NCI-H128 (cell line): ENCODE measurements at regions not wholly inside any gene's neighbourhood (a gene's known extent, or its start where the extent isn't known, plus 50 kb on each side); places are given as distances from the start of the nearest gene placed in this dataset.
"Not testable (repeated sequence)": the region's sequence is repeated elsewhere in the genome, so short reads cannot be mapped to it uniquely, and the experiment has no call there.

Experiments used
- DNase-seq: peaks from one replicate; lab custom pipeline; 2025; ENCODE audit not compliant: unreplicated experiment; lab: John Stamatoyannopoulos, UW

- no peak for DNase-seq
Measured at GRCh38 chr3:28575746-28576613, 227.4 kb upstream of the AZI2 start.

GRCh38 chr3:28576614-28577200 lies 228.1 kb upstream of the AZI2 start:
- DNase-seq: no peak

DNA sequence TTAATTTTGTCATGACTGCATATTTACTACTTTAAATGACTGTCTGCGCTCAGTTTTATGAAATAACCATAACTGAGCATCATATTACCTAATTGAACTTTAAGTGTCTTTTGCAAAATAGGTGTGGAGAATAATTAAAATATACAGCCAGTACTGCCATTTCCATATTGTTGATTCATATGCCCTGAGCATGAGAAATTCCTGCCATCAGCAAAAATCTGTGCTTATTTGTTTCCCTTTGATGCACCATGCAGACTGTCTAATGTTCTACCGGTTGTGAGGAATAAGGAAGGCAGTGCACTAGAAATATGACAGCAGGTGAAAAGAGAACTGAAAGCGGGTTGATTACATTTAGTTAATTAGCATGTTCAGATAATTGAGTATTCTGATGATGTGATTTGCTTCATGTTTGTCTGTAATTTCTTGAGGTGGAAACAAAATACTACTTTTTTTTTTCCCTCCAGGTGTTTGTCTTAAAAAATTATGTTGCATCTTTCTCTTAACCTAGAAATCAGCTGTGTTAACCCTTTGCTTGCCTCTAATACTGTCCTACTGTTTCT lies 229.4 kb upstream of the AZI2 start:
- no peak for DNase-seq

- DNase-seq: no peak
Measured at GRCh38 chr3:28586325-28586724, 237.7 kb upstream of the AZI2 start.

DNA sequence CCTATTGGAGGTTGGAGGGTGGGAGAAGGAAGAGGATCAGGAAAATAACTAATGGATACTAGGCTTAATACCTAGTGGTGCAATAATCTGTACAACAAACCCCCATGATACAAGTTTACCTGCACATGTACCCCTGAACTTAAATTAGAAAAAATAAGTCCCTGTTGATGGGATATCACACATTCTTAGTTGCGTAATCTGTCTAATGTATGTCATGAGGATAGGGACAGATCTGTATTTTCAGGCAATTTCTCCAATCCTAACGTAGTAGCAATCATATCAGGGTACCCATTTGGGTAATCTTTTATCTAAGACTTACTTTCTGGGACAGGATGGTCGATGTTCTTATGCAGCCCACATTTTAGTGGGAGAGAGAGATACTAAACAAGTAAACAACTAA lies 239.1 kb upstream of the AZI2 start:
- no peak for DNase-seq

GRCh38 chr3:28590216-28590615 lies 241.6 kb upstream of the AZI2 start:
- DNase-seq: no peak

DNA sequence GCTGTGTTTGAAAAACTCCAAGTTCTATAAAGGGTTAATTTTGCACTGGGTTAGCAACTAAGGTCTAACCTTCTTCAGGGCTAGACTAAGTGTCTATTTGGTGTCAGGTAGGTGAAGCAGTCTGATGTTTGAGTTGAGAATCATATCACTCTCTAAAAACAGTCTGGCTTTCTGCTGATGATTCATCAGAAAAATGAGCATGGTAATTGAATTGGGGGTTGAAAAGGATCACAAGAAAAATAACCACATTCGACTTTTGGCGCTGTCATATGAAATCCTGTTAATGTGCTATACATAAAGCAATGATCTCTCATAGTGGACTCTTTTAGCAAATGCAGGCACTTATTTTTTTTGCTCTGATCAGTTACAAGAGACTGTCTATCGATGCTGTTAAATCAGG lies 242.2 kb upstream of the AZI2 start:
- no peak for DNase-seq

- no peak for DNase-seq
Measured at GRCh38 chr3:28595372-28595771, 246.7 kb upstream of the AZI2 start.

GRCh38 chr3:28597452-28597851 lies 248.8 kb upstream of the AZI2 start:
- no peak for DNase-seq

DNA sequence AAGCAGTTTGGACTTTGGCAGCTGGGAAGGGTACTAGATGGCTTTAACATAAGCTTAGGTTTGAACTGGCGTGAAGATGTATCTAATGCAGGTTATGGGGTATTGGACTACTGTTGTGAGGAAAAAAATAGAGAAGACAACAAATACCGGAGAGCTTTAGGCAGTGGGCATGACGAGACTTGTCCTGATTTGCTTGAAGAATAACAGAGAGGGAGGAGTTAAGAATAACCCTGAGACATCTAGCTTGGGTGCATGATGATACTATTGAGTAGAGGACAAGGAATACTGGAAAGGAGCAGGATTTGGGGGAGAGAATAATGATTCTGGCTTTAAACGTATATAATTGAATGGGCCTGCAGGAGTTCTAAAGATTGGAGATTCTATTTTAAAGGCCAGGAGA lies 249.5 kb upstream of the AZI2 start:
- DNase-seq: no peak

DNA sequence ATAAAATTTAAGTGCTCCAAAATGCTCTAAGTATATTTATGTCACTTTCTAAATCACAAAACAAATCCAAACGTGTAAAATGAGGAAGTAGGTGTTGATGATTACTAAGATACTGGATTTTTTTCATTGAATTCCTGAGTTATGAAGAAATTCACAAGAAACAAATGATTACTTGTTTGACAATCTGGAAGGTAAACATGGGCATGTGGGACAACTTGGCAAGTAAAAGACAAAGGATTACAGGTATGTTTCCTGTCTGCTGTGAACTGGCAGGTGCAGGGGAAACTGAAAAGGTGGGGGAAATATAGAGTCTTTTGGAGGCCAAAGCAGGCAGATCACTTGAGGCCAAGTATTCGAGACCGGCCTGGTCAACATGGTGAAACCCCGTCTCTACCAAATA lies 252.7 kb upstream of the AZI2 start:
- no peak for DNase-seq

GRCh38 chr3:28606283-28606682 lies 257.7 kb upstream of the AZI2 start:
- DNase-seq: no peak

- DNase-seq: no peak
Measured at GRCh38 chr3:28612232-28612631, 263.6 kb upstream of the AZI2 start.

GRCh38 chr3:28613511-28614106 lies 265.0 kb upstream of the AZI2 start:
- DNase-seq: no peak

DNA sequence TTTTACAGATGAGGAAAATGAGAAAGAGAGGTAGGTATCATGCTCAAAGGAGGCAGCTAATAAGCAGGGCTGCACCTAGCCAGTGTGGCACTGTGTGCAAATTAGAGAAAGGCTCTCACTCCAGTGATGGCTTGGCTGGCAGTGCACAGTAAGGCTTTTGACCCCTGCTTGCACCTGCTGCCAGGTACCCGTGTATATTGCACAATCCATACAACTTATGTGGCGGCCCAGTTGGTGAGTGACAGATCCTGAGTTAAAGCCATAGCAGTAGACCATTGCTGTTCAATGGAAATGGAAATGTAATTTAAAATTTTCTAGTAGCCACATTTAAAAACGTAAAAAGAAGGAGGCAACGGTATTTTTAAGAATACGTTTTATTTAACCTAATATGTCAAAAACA lies 266.4 kb upstream of the AZI2 start:
- no peak for DNase-seq

DNA sequence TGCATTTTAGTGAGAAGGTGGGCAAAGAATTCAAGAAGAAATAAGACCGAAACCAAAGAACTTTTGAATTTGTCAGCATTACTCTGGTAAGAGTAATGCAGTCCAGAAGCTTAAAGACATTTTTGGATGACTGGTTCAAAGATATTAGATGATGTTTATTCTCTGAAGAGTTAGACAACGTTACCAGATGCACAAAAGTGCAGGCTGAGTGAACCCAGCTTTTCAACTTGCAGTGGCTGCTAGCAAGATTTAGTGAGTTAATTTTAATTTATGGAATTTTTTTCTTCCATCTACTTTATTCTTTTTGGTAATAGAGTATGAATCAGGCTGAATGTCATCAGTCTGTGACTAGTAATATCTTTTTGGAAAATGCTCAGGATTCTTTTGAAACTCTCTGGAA lies 267.3 kb upstream of the AZI2 start:
- no peak for DNase-seq

GRCh38 chr3:28617821-28618220 lies 269.2 kb upstream of the AZI2 start:
- no peak for DNase-seq

- DNase-seq: no peak
Measured at GRCh38 chr3:28623106-28623505, 274.5 kb upstream of the AZI2 start.

GRCh38 chr3:28624084-28624483 lies 275.5 kb upstream of the AZI2 start:
- no peak for DNase-seq

GRCh38 chr3:28627843-28628242 lies 279.2 kb upstream of the AZI2 start:
- DNase-seq: not testable (repeated sequence)

GRCh38 chr3:28634019-28634418 lies 285.4 kb upstream of the AZI2 start:
- no peak for DNase-seq

- DNase-seq: no peak
Measured at GRCh38 chr3:28637742-28638141, 289.1 kb upstream of the AZI2 start.
